Gastroesophageal sphincter (tissue), 3 donors: ENCODE measurements at regions not wholly inside any gene's neighbourhood (a gene's known extent, or its start where the extent isn't known, plus 50 kb on each side); places are given as distances from the start of the nearest gene placed in this dataset.

Experiments
- CTCF ChIP-seq, 4 experiments: fragments of 200-600 bp in 2 of 4; fragments of 450-650 bp in 2 of 4; sonication (generic) in 1 of 4; IDR thresholded peaks; one replicate each; pipeline ENCODE4 v1.5.1; 2017 to 2019; ENCODE audit warnings: antibody characterized with exemption in 4 of 4, mild to moderate bottlenecking in 2 of 4, moderate library complexity in 2 of 4
- EP300 ChIP-seq: sonication (generic); formaldehyde crosslinking; IDR thresholded peaks from one replicate; pipeline ENCODE4 v1.6.1; 2017; ENCODE audit warnings: antibody characterized with exemption, mild to moderate bottlenecking
- POLR2AphosphoS5 ChIP-seq: sonication (generic); formaldehyde crosslinking; IDR thresholded peaks from one replicate; pipeline ENCODE4 v1.6.1; 2017; ENCODE audit warnings: antibody characterized with exemption

GRCh38 chr7:113550966-113551365 lies 367.8 kb downstream of the PPP1R3A start:
- TF ChIP-seq CTCF (IDR thresholded peaks at IDR 0.05) (no peak), POLR2AphosphoS5 (no peak), EP300 (no peak)
